GM23248 (cell line): ENCODE measurements at regions not wholly inside any gene's neighbourhood (a gene's known extent, or its start where the extent isn't known, plus 50 kb on each side); places are given as distances from the start of the nearest gene placed in this dataset.

Experiments
- DNase-seq: peaks from one replicate; pipeline ENCODE4 v3.0.0-alpha.2; 2015
- H2AFZ ChIP-seq: fragments of 200-600 bp; sonication (generic); 2 replicates; pipeline ENCODE4 v1.6.1; 2016; ENCODE audit warnings: antibody characterized with exemption
- H3F3A ChIP-seq: fragments of 200-600 bp; sonication (generic); 2 replicates; pipeline ENCODE4 v1.6.1; 2016; ENCODE audit warnings: mild to moderate bottlenecking, antibody characterized with exemption, mixed run types; ENCODE audit not compliant: insufficient read depth
- H3K27ac ChIP-seq: fragments of 200-600 bp; sonication (generic); 2 replicates; pipeline ENCODE4 v1.5.1; 2016; ENCODE audit warnings: mild to moderate bottlenecking
- H3K27me3 ChIP-seq: fragments of 200-600 bp; sonication (generic); replicated peaks from 2 replicates; pipeline ENCODE4 v1.6.1; 2016; ENCODE audit warnings: mild to moderate bottlenecking; ENCODE audit not compliant: insufficient read depth
- H3K36me3 ChIP-seq: fragments of 200-600 bp; sonication (generic); 2 replicates; pipeline ENCODE4 v1.6.1; 2016; ENCODE audit warnings: low read depth, mild to moderate bottlenecking
- H3K4me1 ChIP-seq: fragments of 200-600 bp; sonication (generic); 2 replicates; pipeline ENCODE4 v1.6.1; 2016; ENCODE audit warnings: mild to moderate bottlenecking; ENCODE audit not compliant: insufficient read depth
- H3K4me2 ChIP-seq: fragments of 200-600 bp; sonication (generic); one replicate; pipeline ENCODE4 v1.6.1; 2016; ENCODE audit warnings: mild to moderate bottlenecking; ENCODE audit not compliant: unreplicated experiment
- H3K4me3 ChIP-seq: fragments of 200-600 bp; sonication (generic); 2 replicates; pipeline ENCODE4 v1.5.1; 2016; ENCODE audit warnings: mild to moderate bottlenecking
- H3K79me2 ChIP-seq: fragments of 200-600 bp; sonication (generic); 2 replicates; pipeline ENCODE4 v1.6.1; 2016; ENCODE audit warnings: mild to moderate bottlenecking; ENCODE audit not compliant: insufficient read depth
- H3K9ac ChIP-seq: fragments of 200-600 bp; sonication (generic); 2 replicates; pipeline ENCODE4 v1.6.1; 2016; ENCODE audit warnings: mild to moderate bottlenecking
- H3K9me2 ChIP-seq: fragments of 200-600 bp; sonication (generic); 2 replicates; pipeline ENCODE4 v1.6.1; 2016; ENCODE audit warnings: mixed run types, mild to moderate bottlenecking, moderate library complexity; ENCODE audit not compliant: insufficient read depth
- H3K9me3 ChIP-seq: fragments of 200-600 bp; sonication (generic); one replicate; pipeline ENCODE4 v1.6.1; 2017; ENCODE audit warnings: low read depth
- H4K20me1 ChIP-seq: fragments of 200-600 bp; sonication (generic); 2 replicates; pipeline ENCODE4 v1.6.0; 2016; ENCODE audit not compliant: insufficient read depth
- EZH2 ChIP-seq: fragments of 200-600 bp; sonication (generic); IDR thresholded peaks from 2 replicates; pipeline ENCODE4 v1.6.1; 2018; ENCODE audit warnings: antibody characterized with exemption, mild to moderate bottlenecking; ENCODE audit not compliant: insufficient read depth, poor library complexity, severe bottlenecking
- EZH2phosphoT487 ChIP-seq: fragments of 200-600 bp; sonication (generic); IDR thresholded peaks from 2 replicates; pipeline ENCODE4 v1.6.1; 2018; ENCODE audit warnings: antibody characterized with exemption, moderate library complexity, mild to moderate bottlenecking, low read depth; ENCODE audit not compliant: insufficient read depth
- WGBS, 2 experiments: methylation state at CpG; one replicate each; pipeline ENCODE4 v1.1.6; 2015 to 2017; ENCODE audit warnings: low lambda C conversion rate in 2 of 2, low coverage in 1 of 2; ENCODE audit errors: missing lambda C conversion rate in 2 of 2; 5-methylcytosine and 5-hydroxymethylcytosine counted together
- in situ Hi-C: fragments of 300-500 bp; cut with MboI; formaldehyde crosslinking; loops from 2 replicates; pipeline ENCODE4 v1.15.0; 2020

- Histone ChIP-seq H3K9me3 (no peaks in the 10 kb centered on the region), H4K20me1 (peaks cover 11% of the 10 kb centered on the region; the same call in 1 of the 2 replicates), H2AFZ (no peak overlapping the region), H3F3A (peaks cover 70% of the 10 kb centered on the region), H3K4me3 (no peak overlapping the region), H3K79me2 (peaks cover 100% of the 10 kb centered on the region), H3K27me3 (no peaks in the 10 kb centered on the region), H3K36me3 (peaks cover 18% of the 10 kb centered on the region; the same call in 1 of the 2 replicates), H3K9me2 (no peaks in the 10 kb centered on the region), H3K4me2 (peak overlapping the region; percentile 46), H3K27ac (peak overlapping the region; percentile 80), H3K9ac (peak overlapping the region; percentile 49; the same call in 1 of the 2 replicates), H3K4me1 (peaks cover 56% of the 10 kb centered on the region)
- in situ Hi-C loops = no loop called here
- TF ChIP-seq EZH2 (no peak), EZH2phosphoT487 (no peak)
- no peak for DNase-seq
- 98% methylated on average over 3 of the region's 3 CpGs for WGBS, 2 experiments
Measured at GRCh38 chr7:130937830-130938229, 203.8 kb upstream of the KLF14 start.

- in situ Hi-C loops = no loop called here
- H3K4me3 ChIP-seq = no peak overlapping the region
Measured at GRCh38 chr7:130938661-130939060, 204.7 kb upstream of the KLF14 start.

DNA sequence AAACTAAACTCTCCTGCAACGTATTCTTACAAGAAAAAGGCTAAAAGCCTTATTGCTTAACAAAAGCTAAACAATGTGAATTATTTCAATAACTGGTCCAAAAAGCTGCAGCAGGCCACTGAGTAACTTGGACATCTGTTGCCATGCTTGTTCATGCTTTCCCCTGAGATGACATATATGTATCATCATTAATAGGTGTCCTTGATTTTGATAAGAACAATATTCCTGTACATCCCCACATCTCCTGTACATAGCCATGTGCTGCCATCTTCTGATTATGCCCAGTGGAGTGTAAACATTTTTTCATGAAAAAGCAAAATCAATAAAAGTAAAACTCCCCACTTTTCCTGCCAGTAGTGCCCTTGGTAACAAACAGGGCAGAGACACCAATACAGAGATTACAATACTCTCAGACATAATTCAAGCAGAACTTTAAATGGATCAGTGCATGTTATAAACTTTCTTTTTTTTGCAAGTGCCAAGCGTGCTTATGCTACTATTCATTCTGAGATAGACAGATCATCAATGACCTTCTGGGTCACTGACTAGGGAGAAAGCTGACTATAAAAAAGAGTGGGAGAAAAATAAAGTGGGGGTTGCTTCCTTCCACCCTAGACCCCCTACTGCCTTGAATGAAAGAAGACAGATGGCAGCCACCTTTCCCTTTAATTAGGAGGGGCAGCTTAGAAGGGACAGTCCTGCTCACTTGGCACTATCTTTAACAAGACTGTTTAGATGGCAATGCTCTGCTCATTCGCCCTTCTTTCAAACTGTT is 205.5 kb upstream of the KLF14 start:
- no peak overlapping the region for H2AFZ ChIP-seq
- H3K27me3 ChIP-seq = no peaks in the 10 kb centered on the region
- H4K20me1 ChIP-seq = peaks cover 4% of the 10 kb centered on the region; the same call in 1 of the 2 replicates
- peaks cover 100% of the 10 kb centered on the region for H3K79me2 ChIP-seq
- in situ Hi-C loops = no loop called here
- H3K36me3 ChIP-seq = peaks cover 31% of the 10 kb centered on the region
- peaks cover 70% of the 10 kb centered on the region for H3F3A ChIP-seq
- H3K27ac ChIP-seq = peak overlapping the region; percentile 80
- peak overlapping the region; percentile 49 for H3K9ac ChIP-seq
- H3K4me1 ChIP-seq = peaks cover 71% of the 10 kb centered on the region
- no peaks in the 10 kb centered on the region for H3K9me3 ChIP-seq
- WGBS, 2 experiments = 56 to 60% methylated on average over 3 of the region's 3 CpGs
- DNase-seq = peak; percentile 48
- TF ChIP-seq EZH2phosphoT487 = no peak
- TF ChIP-seq EZH2 = no peak
- no peaks in the 10 kb centered on the region for H3K9me2 ChIP-seq
- peak overlapping the region; percentile 46 for H3K4me2 ChIP-seq
- no peak overlapping the region for H3K4me3 ChIP-seq

More at GRCh38 chr7:130938661-130939060, 204.7 kb upstream of the KLF14 start:
- peaks cover 100% of the 10 kb centered on the region for H3K79me2 ChIP-seq
- no peaks in the 10 kb centered on the region for H3K9me3 ChIP-seq
- peaks cover 23% of the 10 kb centered on the region for H3K36me3 ChIP-seq
- peak overlapping the region; percentile 46 for H3K4me2 ChIP-seq
- H3K4me1 ChIP-seq = peaks cover 63% of the 10 kb centered on the region
- H2AFZ ChIP-seq = no peak overlapping the region
- peak; percentile 67 for DNase-seq
- peak overlapping the region; percentile 49 for H3K9ac ChIP-seq
- no peaks in the 10 kb centered on the region for H3K27me3 ChIP-seq
- H3K9me2 ChIP-seq = no peaks in the 10 kb centered on the region
- peaks cover 70% of the 10 kb centered on the region for H3F3A ChIP-seq
- TF ChIP-seq EZH2phosphoT487 = no peak
- no peak for TF ChIP-seq EZH2
- peaks cover 4% of the 10 kb centered on the region; the same call in 1 of the 2 replicates for H4K20me1 ChIP-seq
- H3K27ac ChIP-seq = peak overlapping the region; percentile 80
- WGBS, 2 experiments = 34 to 35% methylated on average over 4 of the region's 4 CpGs

GRCh38 chr7:130940326-130940725 is 206.3 kb upstream of the KLF14 start:
- Histone ChIP-seq H3K4me2 (no peak overlapping the region), H3F3A (peaks cover 78% of the 10 kb centered on the region), H3K27ac (peak overlapping the region; percentile 80), H2AFZ (no peak overlapping the region), H3K9ac (0 out of 2 replicates have a peak overlapping the region, but pooled peaks have one; percentile 2), H3K9me3 (no peaks in the 10 kb centered on the region), H4K20me1 (peaks cover 4% of the 10 kb centered on the region; the same call in 1 of the 2 replicates), H3K27me3 (no peaks in the 10 kb centered on the region), H3K4me1 (peaks cover 78% of the 10 kb centered on the region), H3K9me2 (no peaks in the 10 kb centered on the region), H3K79me2 (peaks cover 100% of the 10 kb centered on the region), H3K36me3 (peaks cover 40% of the 10 kb centered on the region), H3K4me3 (no peak overlapping the region)
- 75 to 78% methylated on average over 2 of the region's 2 CpGs for WGBS, 2 experiments
- in situ Hi-C loops = no loop called here
- TF ChIP-seq EZH2 (no peak), EZH2phosphoT487 (no peak)
- no peak for DNase-seq
